ENCODE measurements at regions not wholly inside any gene's neighbourhood (a gene's known extent, or its start where the extent isn't known, plus 50 kb on each side); places are given as distances from the start of the nearest gene placed in this dataset.
"Not testable (repeated sequence)": the region's sequence is repeated elsewhere in the genome, so short reads cannot be mapped to it uniquely, and the experiment has no call there.

DNA sequence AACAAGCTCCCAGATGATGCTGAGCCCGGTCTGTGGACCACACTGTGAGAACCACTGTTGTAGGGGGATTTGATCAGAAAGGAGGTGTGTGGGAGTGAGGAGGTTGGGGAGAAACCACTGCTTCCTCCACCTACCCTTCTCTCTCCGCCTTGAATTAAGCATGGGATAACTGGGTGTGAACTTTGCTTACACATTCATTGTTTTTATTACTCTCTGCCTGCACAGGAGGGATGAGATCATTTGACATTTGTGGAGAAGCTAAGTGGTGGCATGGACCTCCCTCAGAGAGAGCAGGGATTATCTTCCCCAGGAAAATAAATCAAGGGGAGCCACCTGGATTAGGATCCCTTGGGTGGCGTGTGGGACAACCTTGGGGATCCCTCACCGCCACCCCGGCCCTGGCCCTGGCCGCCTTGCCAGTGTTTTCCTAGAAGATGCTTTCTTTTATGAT lies 212.1 kb upstream of the ATP6AP2 start:
- Mint-ChIP-seq H3K27ac (no peak overlapping the region), H3K27me3 (no peaks in the 10 kb centered on the region), H3K9me3 (ENCODE audit: low read depth) (peaks cover 32% of the 10 kb centered on the region), H3K36me3 (ENCODE audit: insufficient read depth) (no peaks in the 10 kb centered on the region), H3K4me1 (ENCODE audit: low read depth) (no peaks in the 10 kb centered on the region), H3K4me3 (ENCODE audit: low read depth) (no peak overlapping the region)
- TF ChIP-seq CTCF (IDR thresholded peaks at IDR 0.05; ENCODE audit: unreplicated experiment), result no peak
- no peak for DNase-seq (ENCODE audit: low spot score, unreplicated experiment)

DNA sequence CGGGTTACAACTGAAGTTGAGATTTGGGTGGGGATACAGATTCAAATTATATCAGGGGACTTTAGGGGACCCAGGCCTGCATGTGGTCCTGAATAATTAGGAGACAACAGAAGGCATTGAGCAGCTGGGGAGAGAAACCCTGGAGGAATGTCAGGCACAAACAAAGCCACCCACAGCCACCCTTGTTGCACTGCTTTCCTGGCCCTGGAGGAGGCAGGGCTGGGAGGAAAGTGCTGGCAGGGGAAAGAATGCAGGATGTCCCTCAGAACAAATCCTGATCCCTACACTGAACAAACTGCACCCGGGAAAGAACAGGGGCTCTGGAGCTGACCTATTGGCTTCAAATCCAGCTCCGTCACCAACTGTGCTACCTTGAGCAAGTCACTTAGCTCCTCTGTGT lies 214.1 kb upstream of the ATP6AP2 start:
- DNase-seq (ENCODE audit: low spot score, unreplicated experiment), result no peak
- peaks cover 25% of the 10 kb centered on the region for H3K9me3 Mint-ChIP-seq (ENCODE audit: low read depth)
- TF ChIP-seq CTCF (IDR thresholded peaks at IDR 0.05; ENCODE audit: unreplicated experiment), result no peak
- peaks cover 2% of the 10 kb centered on the region for H3K36me3 Mint-ChIP-seq (ENCODE audit: insufficient read depth)
- no peak overlapping the region for H3K4me3 Mint-ChIP-seq (ENCODE audit: low read depth)
- no peak overlapping the region for H3K27ac Mint-ChIP-seq
- no peaks in the 10 kb centered on the region for H3K4me1 Mint-ChIP-seq (ENCODE audit: low read depth)
- H3K27me3 Mint-ChIP-seq, result no peaks in the 10 kb centered on the region

DNA sequence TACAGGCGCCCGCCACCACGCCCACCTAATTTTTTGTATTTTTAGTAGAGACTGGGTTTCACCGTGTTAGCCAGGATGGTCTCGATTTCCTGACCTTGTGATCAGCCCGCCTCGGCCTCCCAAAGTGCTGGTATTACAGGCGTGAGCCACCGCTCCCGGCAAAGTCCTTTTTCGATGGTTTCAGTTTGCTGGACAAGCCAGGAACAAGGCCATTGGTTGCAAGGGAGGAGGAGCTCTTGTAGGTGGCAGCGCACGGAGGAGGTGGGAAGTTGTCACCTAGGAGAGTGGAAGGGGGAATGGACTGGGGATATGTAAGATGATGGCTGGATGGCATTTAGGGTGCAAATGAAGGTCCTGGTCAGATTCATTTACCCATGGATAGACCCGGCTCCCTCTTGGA lies 218.5 kb upstream of the ATP6AP2 start:
- H3K36me3 Mint-ChIP-seq (ENCODE audit: insufficient read depth); H3K27ac Mint-ChIP-seq; DNase-seq (ENCODE audit: low spot score, unreplicated experiment); H3K4me3 Mint-ChIP-seq (ENCODE audit: low read depth); H3K27me3 Mint-ChIP-seq; H3K4me1 Mint-ChIP-seq (ENCODE audit: low read depth): not testable (repeated sequence)
- H3K9me3 Mint-ChIP-seq (ENCODE audit: low read depth), result peaks cover 39% of the 10 kb centered on the region

- no peaks in the 10 kb centered on the region for H3K4me1 Mint-ChIP-seq (ENCODE audit: low read depth)
- no peak for DNase-seq (ENCODE audit: low spot score, unreplicated experiment)
- peaks cover 36% of the 10 kb centered on the region for H3K9me3 Mint-ChIP-seq (ENCODE audit: low read depth)
- H3K36me3 Mint-ChIP-seq (ENCODE audit: insufficient read depth), result peaks cover 2% of the 10 kb centered on the region
- no peak for TF ChIP-seq CTCF (IDR thresholded peaks at IDR 0.05; ENCODE audit: unreplicated experiment)
- H3K27ac Mint-ChIP-seq, result no peak overlapping the region
- no peak overlapping the region for H3K4me3 Mint-ChIP-seq (ENCODE audit: low read depth)
- no peaks in the 10 kb centered on the region for H3K27me3 Mint-ChIP-seq
Observed at GRCh38 chrX:40360557-40360956, 220.2 kb upstream of the ATP6AP2 start.

DNA sequence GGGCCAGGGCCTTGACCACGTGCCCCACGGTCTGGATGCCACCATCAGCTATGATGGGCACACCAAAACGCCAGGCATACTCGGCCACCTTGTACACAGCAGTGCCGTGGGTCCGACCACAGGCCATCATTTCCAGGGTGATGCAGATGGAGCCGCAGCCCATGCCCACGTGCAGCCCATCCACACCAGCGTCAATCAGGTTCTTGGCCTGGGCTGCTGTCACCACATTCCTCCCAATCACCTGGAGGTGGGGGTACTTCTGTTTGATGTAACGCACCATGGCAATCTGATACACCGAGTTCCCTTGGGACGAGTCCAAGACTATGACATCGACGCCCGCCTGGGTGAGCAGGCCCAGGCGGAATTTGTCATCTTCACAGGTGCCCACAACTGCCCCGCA lies 221.2 kb upstream of the ATP6AP2 start:
- Mint-ChIP-seq H3K27me3 (no peaks in the 10 kb centered on the region), H3K27ac (no peak overlapping the region), H3K9me3 (ENCODE audit: low read depth) (peaks cover 26% of the 10 kb centered on the region), H3K4me1 (ENCODE audit: low read depth) (no peaks in the 10 kb centered on the region), H3K36me3 (ENCODE audit: insufficient read depth) (peaks cover 2% of the 10 kb centered on the region), H3K4me3 (ENCODE audit: low read depth) (no peak overlapping the region)
- DNase-seq (ENCODE audit: low spot score, unreplicated experiment), result no peak
- TF ChIP-seq CTCF (IDR thresholded peaks at IDR 0.05; ENCODE audit: unreplicated experiment), result no peak

DNA sequence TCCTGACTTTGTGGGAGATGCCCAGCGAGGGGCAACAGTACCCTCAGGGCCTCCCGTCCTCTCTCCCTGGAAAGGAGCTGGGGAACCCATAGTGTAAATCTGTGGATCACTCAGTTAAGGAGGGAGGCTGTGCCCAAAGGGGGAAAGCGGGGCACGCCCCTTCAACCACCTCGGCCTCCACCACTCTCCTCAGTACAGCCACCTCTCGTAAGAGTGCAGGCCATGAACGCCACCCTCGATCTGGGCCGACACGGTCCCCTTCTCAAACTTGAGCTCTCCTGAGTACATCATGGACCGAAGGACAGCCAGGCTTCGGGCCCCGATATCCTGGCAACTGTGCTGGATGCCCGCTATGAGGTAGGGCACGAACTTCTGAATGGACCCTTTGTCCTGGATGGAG lies 221.8 kb upstream of the ATP6AP2 start:
- H3K36me3 Mint-ChIP-seq (ENCODE audit: insufficient read depth), result peaks cover 2% of the 10 kb centered on the region
- H3K27ac Mint-ChIP-seq, result no peak overlapping the region
- TF ChIP-seq CTCF (IDR thresholded peaks at IDR 0.05; ENCODE audit: unreplicated experiment), result no peak

More for the DNA sequence above, 221.8 kb upstream of the ATP6AP2 start:
- Mint-ChIP-seq H3K27me3 (no peaks in the 10 kb centered on the region), H3K4me1 (ENCODE audit: low read depth) (no peaks in the 10 kb centered on the region), H3K9me3 (ENCODE audit: low read depth) (peaks cover 21% of the 10 kb centered on the region), H3K4me3 (ENCODE audit: low read depth) (no peak overlapping the region)
- no peak for DNase-seq (ENCODE audit: low spot score, unreplicated experiment)

Data from progenitor cell of endocrine pancreas (in vitro differentiated cells).